ENCODE measurements at regions not wholly inside any gene's neighbourhood (a gene's known extent, or its start where the extent isn't known, plus 50 kb on each side); places are given as distances from the start of the nearest gene placed in this dataset.
A peak's percentile ranks its signal among the peaks of the same experiment; 100 is the strongest.

- no peak overlapping the region for H3K4me3 ChIP-seq (ENCODE audit: low read length)
- no peak for DNase-seq (ENCODE audit: low read depth)
- no peak for TF ChIP-seq CTCF (conservative IDR thresholded peaks at IDR 0.05; ENCODE audit: low read depth, low read length)
Measured at GRCh38 chr1:25023190-25023578, 93.1 kb upstream of the RUNX3 start.

GRCh38 chr1:25022361-25023189, 92.5 kb upstream of the RUNX3 start:
- H3K4me3 ChIP-seq (ENCODE audit: low read length): no peak overlapping the region
- no peak for TF ChIP-seq CTCF (conservative IDR thresholded peaks at IDR 0.05; ENCODE audit: low read depth, low read length)
- peak; percentile 91 for DNase-seq (ENCODE audit: low read depth)

GRCh38 chr1:25021591-25022215, 91.6 kb upstream of the RUNX3 start:
- DNase-seq (ENCODE audit: low read depth): no peak
- H3K4me3 ChIP-seq (ENCODE audit: low read length): no peak overlapping the region
- TF ChIP-seq CTCF (conservative IDR thresholded peaks at IDR 0.05; ENCODE audit: low read depth, low read length): no peak

- H3K4me3 ChIP-seq (ENCODE audit: low read length): no peak overlapping the region
- TF ChIP-seq CTCF (conservative IDR thresholded peaks at IDR 0.05; ENCODE audit: low read depth, low read length): no peak
- no peak for DNase-seq (ENCODE audit: low read depth)
Measured at GRCh38 chr1:25020851-25021590, 90.9 kb upstream of the RUNX3 start.

GRCh38 chr1:25020173-25020845, 90.2 kb upstream of the RUNX3 start:
- DNase-seq (ENCODE audit: low read depth): no peak
- no peak for TF ChIP-seq CTCF (conservative IDR thresholded peaks at IDR 0.05; ENCODE audit: low read depth, low read length)
- H3K4me3 ChIP-seq (ENCODE audit: low read length): no peak overlapping the region

- no peak for DNase-seq (ENCODE audit: low read depth)
- TF ChIP-seq CTCF (conservative IDR thresholded peaks at IDR 0.05; ENCODE audit: low read depth, low read length): no peak
- H3K4me3 ChIP-seq (ENCODE audit: low read length): no peak overlapping the region
Measured at GRCh38 chr1:25019337-25020172, 89.5 kb upstream of the RUNX3 start.
